Fibroblast of the conjunctiva (primary cell): ENCODE measurements at regions not wholly inside any gene's neighbourhood (a gene's known extent, or its start where the extent isn't known, plus 50 kb on each side); places are given as distances from the start of the nearest gene placed in this dataset.

ENCODE experiments used
- DNase-seq: peaks from one replicate; pipeline ENCODE4 v3.0.0-alpha.2; 2010; ENCODE audit warnings: low read depth

GRCh38 chr1:98203466-98203865 is 282.6 kb upstream of the DPYD start:
- no peak for DNase-seq

DNA sequence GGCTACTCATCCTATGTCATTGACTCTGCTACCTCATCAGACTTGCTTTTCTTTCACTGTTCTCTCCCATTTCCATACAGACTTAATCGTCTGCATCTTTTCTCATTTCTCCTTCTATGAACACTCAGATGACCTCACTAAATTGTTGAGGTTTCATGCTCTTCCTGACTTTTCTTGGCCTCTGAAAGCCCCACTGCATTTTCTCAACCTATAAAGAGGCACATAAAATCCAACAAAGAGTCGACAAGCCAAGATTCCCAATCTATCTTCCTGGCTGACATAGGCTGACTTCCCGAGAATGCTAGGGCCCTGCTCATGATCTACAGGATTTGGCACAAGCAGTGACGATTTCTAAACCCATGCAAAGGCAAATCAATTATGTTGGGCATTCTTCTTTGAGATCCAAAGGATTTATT is 280.8 kb upstream of the DPYD start:
- DNase-seq, result no peak

GRCh38 chr1:98197356-98197755 is 276.5 kb upstream of the DPYD start:
- no peak for DNase-seq

DNA sequence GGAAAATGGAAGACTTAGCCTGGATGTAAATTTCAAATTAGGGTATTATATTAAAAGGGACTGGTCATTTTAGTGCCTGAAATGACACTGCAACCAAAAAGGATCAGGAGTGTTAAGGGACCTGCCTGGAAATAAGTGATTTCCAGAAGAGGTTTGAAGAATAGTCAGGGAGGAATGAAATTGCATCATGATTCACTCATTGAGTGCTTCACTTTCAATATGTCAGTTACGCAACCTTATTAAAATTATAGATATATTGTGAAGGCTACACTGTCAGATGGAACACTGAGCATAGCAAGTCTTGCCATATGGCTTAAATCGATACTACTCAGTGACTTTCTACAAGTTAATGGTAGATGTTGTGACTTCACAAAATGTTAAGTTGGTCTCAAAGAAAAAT is 275.2 kb upstream of the DPYD start:
- DNase-seq, result no peak

GRCh38 chr1:98188774-98189173 is 267.9 kb upstream of the DPYD start:
- no peak for DNase-seq

GRCh38 chr1:98184856-98185255 is 264.0 kb upstream of the DPYD start:
- DNase-seq, result no peak

DNA sequence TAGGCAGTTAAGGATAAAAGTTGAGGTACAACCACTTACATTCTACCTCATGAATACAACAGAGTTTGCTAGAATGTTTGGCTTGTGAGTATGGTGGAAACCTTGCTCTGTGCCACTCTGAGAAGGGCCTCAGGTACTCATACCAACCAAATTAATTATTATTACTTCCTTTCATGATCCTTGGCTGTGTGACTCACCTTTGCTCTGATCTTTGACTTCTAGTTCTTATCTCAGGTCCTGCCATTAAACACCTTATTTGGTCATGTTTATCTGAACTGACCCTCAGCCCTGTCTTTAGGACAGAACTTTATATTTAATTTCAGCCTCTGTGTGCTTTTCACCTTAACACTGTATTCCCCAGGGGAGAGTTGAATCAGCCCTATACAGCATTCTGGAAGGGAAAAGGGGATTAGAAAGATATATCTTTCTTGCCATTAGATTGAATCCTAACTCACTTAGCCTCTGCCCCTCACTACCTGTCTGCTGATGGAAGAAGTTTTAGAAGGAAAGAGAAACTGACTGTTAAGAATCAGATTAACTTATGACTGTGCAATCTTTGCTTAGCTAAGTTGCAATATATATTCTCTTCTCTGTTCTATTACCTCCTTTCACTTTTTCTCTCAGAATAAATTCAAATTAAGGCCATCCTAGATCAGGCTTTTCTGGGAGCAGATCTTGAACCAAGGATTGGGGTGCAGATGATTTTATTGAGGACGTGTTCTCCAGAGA is 260.4 kb upstream of the DPYD start:
- no peak for DNase-seq

GRCh38 chr1:98179151-98179773 is 258.4 kb upstream of the DPYD start:
- DNase-seq, result no peak

GRCh38 chr1:98177751-98178150 is 256.9 kb upstream of the DPYD start:
- DNase-seq, result no peak

- DNase-seq, result no peak
Measured at GRCh38 chr1:98176936-98177335, 256.1 kb upstream of the DPYD start.

- DNase-seq, result no peak
Measured at GRCh38 chr1:98176414-98176813, 255.6 kb upstream of the DPYD start.

DNA sequence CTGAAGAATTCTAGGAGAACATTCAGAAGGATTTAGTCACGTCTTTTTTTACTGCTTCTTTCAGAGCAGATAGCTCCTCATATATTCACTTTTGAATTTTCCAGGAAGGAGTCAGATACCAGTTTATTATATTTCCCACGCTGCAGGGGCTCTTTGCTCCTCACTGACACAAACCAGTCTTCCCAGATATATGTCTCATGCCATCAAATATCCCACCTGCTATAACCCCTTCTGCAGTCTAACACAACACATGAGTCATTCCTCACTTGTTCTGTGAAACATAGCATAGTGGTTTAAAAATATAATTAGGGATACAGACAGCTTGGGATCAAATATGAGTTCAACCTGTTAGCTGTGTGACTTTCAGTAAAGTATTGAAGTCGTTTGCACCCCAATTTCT is 251.7 kb upstream of the DPYD start:
- DNase-seq, result no peak

GRCh38 chr1:98172022-98172421 is 251.2 kb upstream of the DPYD start:
- DNase-seq, result no peak

DNA sequence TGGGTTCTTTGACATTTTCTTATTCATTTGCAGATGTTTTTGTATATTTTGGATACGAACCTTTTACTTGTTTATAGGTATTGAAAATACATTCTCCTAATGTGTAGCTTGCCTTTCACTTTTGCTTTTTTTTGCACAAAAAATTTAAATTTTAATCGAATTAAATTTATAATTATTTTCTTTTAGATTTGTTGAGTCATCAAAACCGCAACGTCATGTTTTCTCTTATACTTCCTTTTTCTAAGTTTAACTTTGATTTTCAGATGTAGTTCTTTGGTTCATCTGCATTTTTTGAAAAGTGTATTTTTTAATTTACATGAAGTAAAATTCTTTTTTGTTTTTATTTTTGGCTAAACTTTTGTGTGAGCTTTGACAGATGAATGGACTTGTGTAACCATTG is 243.7 kb upstream of the DPYD start:
- no peak for DNase-seq

- peak; percentile 62 for DNase-seq
Measured at GRCh38 chr1:98157524-98158313, 236.9 kb upstream of the DPYD start.

DNA sequence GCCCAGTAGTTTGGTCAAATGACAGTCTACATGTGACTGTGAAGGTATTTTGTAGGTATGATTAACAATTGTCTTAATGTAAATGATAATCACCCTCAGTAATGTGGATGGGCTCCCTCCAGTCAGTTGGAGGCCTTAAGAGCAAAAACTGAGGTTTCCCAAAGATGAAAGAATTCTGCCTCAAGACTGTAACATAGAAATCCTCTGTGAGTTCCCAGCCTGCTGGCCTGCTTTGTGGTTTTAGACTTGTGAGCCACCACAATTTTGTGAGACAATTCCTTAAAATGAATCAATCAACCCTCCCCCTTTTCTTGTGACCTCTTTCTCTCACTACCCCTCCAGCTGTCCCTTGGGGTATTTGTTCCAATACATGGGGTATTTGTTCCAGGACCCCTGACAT is 226.4 kb upstream of the DPYD start:
- DNase-seq, result no peak

DNA sequence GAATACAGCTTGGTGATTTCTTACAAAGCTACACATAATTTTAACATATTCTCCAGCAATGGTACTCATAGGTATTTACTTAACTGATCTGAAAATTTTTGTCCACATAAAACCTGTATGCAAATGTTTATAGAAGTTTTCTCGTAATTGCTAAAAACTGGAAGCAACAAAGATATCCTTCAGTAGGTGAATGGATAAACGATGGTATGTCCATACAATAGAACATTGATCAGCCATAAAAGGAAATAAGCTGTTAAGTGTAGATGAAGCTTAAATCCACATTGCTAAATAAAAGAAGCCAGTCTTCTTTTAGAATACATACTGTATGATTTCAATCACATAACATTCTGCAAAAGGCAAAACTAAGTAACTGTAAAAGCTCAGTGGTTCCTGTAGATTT is 224.8 kb upstream of the DPYD start:
- DNase-seq, result no peak

- no peak for DNase-seq
Measured at GRCh38 chr1:98143403-98143802, 222.6 kb upstream of the DPYD start.

DNA sequence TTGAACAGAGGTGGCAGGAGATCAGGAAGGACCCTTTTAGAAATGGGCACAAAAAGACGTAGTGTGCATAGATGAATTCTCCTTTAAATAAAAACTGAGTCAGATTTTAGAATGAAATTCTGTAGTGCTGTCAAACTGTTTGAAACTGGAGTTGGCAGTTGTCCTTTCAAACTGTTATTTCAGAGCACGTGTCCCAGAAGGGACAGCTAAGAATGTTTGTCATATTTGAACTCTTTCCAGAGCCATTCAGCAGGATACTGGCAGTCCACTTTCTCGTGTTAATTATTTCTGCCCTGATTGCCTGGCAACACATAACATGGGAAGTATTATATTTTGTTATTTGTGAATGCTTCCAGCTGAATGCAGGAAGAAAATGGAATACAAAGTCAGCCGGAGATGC is 212.3 kb upstream of the DPYD start:
- no peak for DNase-seq

DNA sequence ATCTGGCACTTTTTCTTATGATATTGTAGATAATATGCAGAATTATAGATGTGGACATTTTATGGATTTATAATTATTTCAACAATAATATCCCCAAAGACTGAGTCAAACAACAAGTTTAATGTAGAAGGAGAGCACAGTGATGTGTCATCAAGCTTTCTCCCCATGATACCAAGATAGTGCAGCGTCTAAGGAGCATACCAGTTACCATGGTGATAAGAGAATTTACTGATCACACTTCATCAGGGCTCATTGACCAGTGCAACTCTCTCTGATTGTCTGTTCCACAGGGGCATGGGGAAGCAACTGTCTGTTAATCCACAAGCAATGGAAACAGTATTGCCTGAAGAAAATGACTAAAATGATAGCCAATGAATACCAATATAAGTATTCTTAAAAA is 209.6 kb upstream of the DPYD start:
- no peak for DNase-seq

GRCh38 chr1:98129491-98129890 is 208.7 kb upstream of the DPYD start:
- no peak for DNase-seq

- no peak for DNase-seq
Measured at GRCh38 chr1:98126740-98127139, 205.9 kb upstream of the DPYD start.

DNA sequence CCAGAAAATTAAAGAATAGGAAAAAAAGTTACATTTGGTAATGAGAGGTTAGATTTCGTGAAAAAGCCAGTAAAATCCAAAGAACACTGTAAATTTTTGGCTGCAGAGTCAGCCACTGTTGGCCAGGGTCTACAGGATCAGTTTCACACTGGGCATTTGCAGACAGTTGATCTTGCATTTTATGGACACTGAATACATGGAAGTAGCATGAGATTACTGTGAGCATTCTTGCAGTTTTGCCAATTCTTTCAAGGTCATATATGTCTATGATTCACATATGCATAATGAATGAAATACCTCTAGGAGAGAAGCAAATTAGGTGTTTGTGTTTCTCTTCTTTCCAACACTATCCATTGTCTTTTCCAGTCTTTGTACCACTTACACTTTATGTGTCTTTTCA is 200.8 kb upstream of the DPYD start:
- no peak for DNase-seq
